HL-60 (cell line): ENCODE measurements at regions not wholly inside any gene's neighbourhood (a gene's known extent, or its start where the extent isn't known, plus 50 kb on each side); places are given as distances from the start of the nearest gene placed in this dataset.

ENCODE experiments used
- CTCF ChIP-seq: IDR thresholded peaks from one replicate; pipeline ENCODE4 v1.5.1; 2011; ENCODE audit warnings: low read length, control low read depth, inconsistent platforms; ENCODE audit not compliant: insufficient read depth
- GABPA ChIP-seq: IDR thresholded peaks from 2 replicates; pipeline ENCODE4 v1.6.1; 2012; ENCODE audit warnings: low read depth
- POLR2AphosphoS5 ChIP-seq: IDR thresholded peaks from 2 replicates; pipeline ENCODE4 v1.6.1; 2012; ENCODE audit warnings: low read depth
- REST ChIP-seq: IDR thresholded peaks from 2 replicates; pipeline ENCODE4 v1.6.1; 2012; ENCODE audit warnings: low read depth; ENCODE audit not compliant: insufficient replicate concordance
- SPI1 ChIP-seq: IDR thresholded peaks from 2 replicates; pipeline ENCODE4 v1.6.1; 2012; ENCODE audit warnings: low read depth, mild to moderate bottlenecking, borderline replicate concordance

- TF ChIP-seq CTCF: no peak
- TF ChIP-seq GABPA: no peak
- no peak for TF ChIP-seq POLR2AphosphoS5
- TF ChIP-seq REST: no peak
- TF ChIP-seq SPI1: no peak
Measured at GRCh38 chr7:36096460-36097095, 56.5 kb upstream of the EEPD1 start.
